HepG2 (cell line): ENCODE measurements at regions not wholly inside any gene's neighbourhood (a gene's known extent, or its start where the extent isn't known, plus 50 kb on each side); places are given as distances from the start of the nearest gene placed in this dataset.

Experiments
- JUNB ChIP-seq: sonication (generic); formaldehyde crosslinking; IDR thresholded peaks from 2 replicates; pipeline ENCODE4 v1.8.0; 2022; ENCODE audit warnings: missing genetic modification reagents, mild to moderate bottlenecking, borderline replicate concordance
- KDM6A ChIP-seq: IDR thresholded peaks from 2 replicates; pipeline ENCODE4 v1.6.1; 2016; ENCODE audit warnings: low read depth
- NFRKB ChIP-seq: fragments of 450-650 bp; IDR thresholded peaks from 2 replicates; pipeline ENCODE4 v1.6.1; 2017
- SMARCE1 ChIP-seq: fragments of 450-650 bp; IDR thresholded peaks from 2 replicates; pipeline ENCODE4 v1.6.1; 2017; ENCODE audit warnings: borderline replicate concordance
- TF ChIP-seq, protein P1 (sequence below), 2 experiments: fragments of 450-650 bp in 1 of 2; sonication (generic) in 1 of 2; formaldehyde crosslinking in 1 of 2; IDR thresholded peaks; 2 replicates each; pipeline versions ENCODE4 v1.6.1 to v1.8.0; 2016 to 2022; ENCODE audit warnings: antibody characterized with exemption in 1 of 2, mild to moderate bottlenecking in 1 of 2, missing genetic modification reagents in 1 of 2

DNA sequence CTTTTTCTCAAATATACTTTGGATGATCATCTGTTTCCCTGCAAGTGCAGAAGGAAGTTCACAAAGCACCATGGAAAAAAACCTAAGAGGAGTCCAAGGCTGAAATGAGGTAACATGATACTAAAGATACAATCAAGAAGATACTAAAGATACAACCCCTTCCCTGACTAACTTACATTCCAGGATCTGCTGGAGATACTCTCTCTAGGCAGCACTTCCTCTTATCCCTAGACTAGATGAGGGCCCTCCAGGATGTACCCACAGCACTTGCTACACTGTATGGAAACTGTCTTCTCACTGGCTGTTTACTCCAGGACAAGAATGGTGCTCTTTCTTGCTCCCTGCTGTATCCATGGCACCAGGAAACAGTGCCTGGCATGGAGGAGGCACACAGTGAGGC lies 116.4 kb upstream of the NFE2L3 start:
- TF ChIP-seq, protein P1, sequence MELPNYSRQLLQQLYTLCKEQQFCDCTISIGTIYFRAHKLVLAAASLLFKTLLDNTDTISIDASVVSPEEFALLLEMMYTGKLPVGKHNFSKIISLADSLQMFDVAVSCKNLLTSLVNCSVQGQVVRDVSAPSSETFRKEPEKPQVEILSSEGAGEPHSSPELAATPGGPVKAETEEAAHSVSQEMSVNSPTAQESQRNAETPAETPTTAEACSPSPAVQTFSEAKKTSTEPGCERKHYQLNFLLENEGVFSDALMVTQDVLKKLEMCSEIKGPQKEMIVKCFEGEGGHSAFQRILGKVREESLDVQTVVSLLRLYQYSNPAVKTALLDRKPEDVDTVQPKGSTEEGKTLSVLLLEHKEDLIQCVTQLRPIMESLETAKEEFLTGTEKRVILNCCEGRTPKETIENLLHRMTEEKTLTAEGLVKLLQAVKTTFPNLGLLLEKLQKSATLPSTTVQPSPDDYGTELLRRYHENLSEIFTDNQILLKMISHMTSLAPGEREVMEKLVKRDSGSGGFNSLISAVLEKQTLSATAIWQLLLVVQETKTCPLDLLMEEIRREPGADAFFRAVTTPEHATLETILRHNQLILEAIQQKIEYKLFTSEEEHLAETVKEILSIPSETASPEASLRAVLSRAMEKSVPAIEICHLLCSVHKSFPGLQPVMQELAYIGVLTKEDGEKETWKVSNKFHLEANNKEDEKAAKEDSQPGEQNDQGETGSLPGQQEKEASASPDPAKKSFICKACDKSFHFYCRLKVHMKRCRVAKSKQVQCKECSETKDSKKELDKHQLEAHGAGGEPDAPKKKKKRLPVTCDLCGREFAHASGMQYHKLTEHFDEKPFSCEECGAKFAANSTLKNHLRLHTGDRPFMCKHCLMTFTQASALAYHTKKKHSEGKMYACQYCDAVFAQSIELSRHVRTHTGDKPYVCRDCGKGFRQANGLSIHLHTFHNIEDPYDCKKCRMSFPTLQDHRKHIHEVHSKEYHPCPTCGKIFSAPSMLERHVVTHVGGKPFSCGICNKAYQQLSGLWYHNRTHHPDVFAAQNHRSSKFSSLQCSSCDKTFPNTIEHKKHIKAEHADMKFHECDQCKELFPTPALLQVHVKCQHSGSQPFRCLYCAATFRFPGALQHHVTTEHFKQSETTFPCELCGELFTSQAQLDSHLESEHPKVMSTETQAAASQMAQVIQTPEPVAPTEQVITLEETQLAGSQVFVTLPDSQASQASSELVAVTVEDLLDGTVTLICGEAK (IDR thresholded peaks at IDR 0.05), result no peak
- TF ChIP-seq, protein P1 (CRISPR knock-in tag; IDR thresholded peaks at IDR 0.05), result no peak
- no peak for TF ChIP-seq SMARCE1
- no peak for TF ChIP-seq NFRKB
- TF ChIP-seq KDM6A (CRISPR knock-in tag), result no peak
- no peak for TF ChIP-seq JUNB (CRISPR knock-in tag)
